HG02623 (cell line): ENCODE measurements at regions not wholly inside any gene's neighbourhood (a gene's known extent, or its start where the extent isn't known, plus 50 kb on each side); places are given as distances from the start of the nearest gene placed in this dataset.
"Not testable (repeated sequence)": the region's sequence is repeated elsewhere in the genome, so short reads cannot be mapped to it uniquely, and the experiment has no call there.

Experiments used
- ATAC-seq: cut with Tn5 transposase; IDR thresholded peaks from one replicate; pipeline ENCODE4 v1.9.1; 2021; ENCODE audit warnings: moderate library complexity; ENCODE audit not compliant: unreplicated experiment

- ATAC-seq = no peak
Observed at GRCh38 chr3:153268564-153269279, 106.7 kb downstream of the RAP2B start.

- no peak for ATAC-seq
Observed at GRCh38 chr3:153269730-153270129, 107.7 kb downstream of the RAP2B start.

- no peak for ATAC-seq
Observed at GRCh38 chr3:153273217-153273616, 111.2 kb downstream of the RAP2B start.

- ATAC-seq = no peak
Observed at GRCh38 chr3:153273767-153274435, 111.9 kb downstream of the RAP2B start.

GRCh38 chr3:153274561-153274960, 112.5 kb downstream of the RAP2B start:
- ATAC-seq = no peak

- ATAC-seq = no peak
Observed at GRCh38 chr3:153275514-153275913, 113.5 kb downstream of the RAP2B start.

- ATAC-seq = no peak
Observed at GRCh38 chr3:153277029-153277428, 115.0 kb downstream of the RAP2B start.

GRCh38 chr3:153281236-153281997, 119.4 kb downstream of the RAP2B start:
- not testable (repeated sequence) for ATAC-seq

GRCh38 chr3:153282355-153282754, 120.3 kb downstream of the RAP2B start:
- no peak for ATAC-seq

GRCh38 chr3:153284282-153284938, 122.4 kb downstream of the RAP2B start:
- peak; percentile 49 for ATAC-seq

- ATAC-seq = no peak
Observed at GRCh38 chr3:153285194-153285641, 123.2 kb downstream of the RAP2B start.

- no peak for ATAC-seq
Observed at GRCh38 chr3:153285982-153286381, 124.0 kb downstream of the RAP2B start.

- no peak for ATAC-seq
Observed at GRCh38 chr3:153287017-153287416, 125.0 kb downstream of the RAP2B start.

GRCh38 chr3:153289334-153289808, 127.3 kb downstream of the RAP2B start:
- ATAC-seq = no peak

- ATAC-seq = no peak
Observed at GRCh38 chr3:153290268-153291015, 128.4 kb downstream of the RAP2B start.

GRCh38 chr3:153291059-153291685, 129.1 kb downstream of the RAP2B start:
- ATAC-seq = peak; percentile 48

- no peak for ATAC-seq
Observed at GRCh38 chr3:153293265-153293664, 131.2 kb downstream of the RAP2B start.

- no peak for ATAC-seq
Observed at GRCh38 chr3:153295901-153296300, 133.9 kb downstream of the RAP2B start.

- no peak for ATAC-seq
Observed at GRCh38 chr3:153305189-153305588, 143.2 kb downstream of the RAP2B start.

- no peak for ATAC-seq
Observed at GRCh38 chr3:153311541-153311940, 149.5 kb downstream of the RAP2B start.
